ENCODE measurements at regions not wholly inside any gene's neighbourhood (a gene's known extent, or its start where the extent isn't known, plus 50 kb on each side); places are given as distances from the start of the nearest gene placed in this dataset.
"Not testable (repeated sequence)": the region's sequence is repeated elsewhere in the genome, so short reads cannot be mapped to it uniquely, and the experiment has no call there.

DNA sequence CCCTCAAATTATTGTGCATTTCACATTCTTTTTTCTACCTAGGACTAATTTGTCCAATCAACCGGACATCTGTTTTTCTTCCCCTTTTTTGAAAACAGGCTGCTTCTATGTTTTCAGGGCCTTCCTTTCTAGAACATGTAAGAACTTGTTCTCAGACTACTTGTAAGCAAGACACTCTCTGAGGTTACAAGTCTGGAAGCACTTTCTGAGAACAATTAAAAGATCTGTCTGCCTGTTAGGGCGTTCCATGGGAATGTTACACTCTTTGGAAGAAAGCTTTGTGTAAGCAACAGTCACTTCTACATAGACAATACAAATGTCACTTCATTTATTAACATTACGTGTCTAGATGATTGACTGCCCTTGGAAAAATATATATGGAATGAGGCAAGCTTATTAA lies 50.9 kb upstream of the HSPB3 start:
- Mint-ChIP-seq H3K4me1 (no peaks in the 10 kb centered on the region), H3K4me3 (no peak overlapping the region), H3K27me3 (ENCODE audit: low read depth) (peaks cover 3% of the 10 kb centered on the region), H3K9me3 (no peaks in the 10 kb centered on the region), H3K27ac (peak overlapping the region in 2 of 3 experiments; percentile 10 to 17), H3K36me3 (ENCODE audit: low read depth) (no peaks in the 10 kb centered on the region)
- no peak for TF ChIP-seq CTCF (IDR thresholded peaks at IDR 0.05; ENCODE audit: unreplicated experiment in 3 of 3)

GRCh38 chr5:54403885-54404416 lies 51.5 kb upstream of the HSPB3 start:
- no peak for TF ChIP-seq CTCF (IDR thresholded peaks at IDR 0.05; ENCODE audit: unreplicated experiment in 3 of 3)
- Mint-ChIP-seq H3K4me3 (no peak overlapping the region), H3K9me3 (no peaks in the 10 kb centered on the region), H3K27ac (peak overlapping the region in 1 of 3 experiments; percentile 17), H3K4me1 (no peaks in the 10 kb centered on the region), H3K36me3 (ENCODE audit: low read depth) (no peaks in the 10 kb centered on the region), H3K27me3 (ENCODE audit: low read depth) (peaks cover 3% of the 10 kb centered on the region)

- Mint-ChIP-seq H3K4me3 (no peak overlapping the region), H3K4me1 (no peaks in the 10 kb centered on the region), H3K9me3 (no peaks in the 10 kb centered on the region), H3K36me3 (ENCODE audit: low read depth) (no peaks in the 10 kb centered on the region), H3K27ac (no peak overlapping the region), H3K27me3 (ENCODE audit: low read depth) (peaks cover 3% of the 10 kb centered on the region)
- no peak for TF ChIP-seq CTCF (IDR thresholded peaks at IDR 0.05; ENCODE audit: unreplicated experiment in 3 of 3)
These were observed 52.4 kb upstream of the HSPB3 start for GRCh38 chr5:54403121-54403520.

DNA sequence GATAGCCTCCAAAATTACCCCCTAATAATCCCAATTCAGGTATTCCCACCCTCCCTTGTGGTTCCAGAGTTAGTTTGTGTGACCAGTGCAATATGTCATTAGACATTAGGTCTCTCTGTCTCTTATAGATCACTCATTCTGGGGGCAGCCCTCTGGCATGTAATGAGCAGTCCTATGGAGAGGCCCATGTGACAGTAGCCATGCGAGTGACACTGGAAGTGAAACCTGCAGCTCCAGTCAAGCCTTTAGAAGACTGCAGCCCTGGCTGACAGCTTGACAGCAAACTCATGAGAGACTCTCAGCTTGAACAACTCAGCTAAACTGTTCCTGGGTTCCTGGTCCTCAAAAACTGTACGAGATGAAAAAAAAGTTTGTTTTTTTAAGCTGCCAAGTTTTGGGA lies 54.0 kb upstream of the HSPB3 start:
- H3K27me3 Mint-ChIP-seq (ENCODE audit: low read depth) = peaks cover 3% of the 10 kb centered on the region
- TF ChIP-seq CTCF (IDR thresholded peaks at IDR 0.05; ENCODE audit: unreplicated experiment in 3 of 3) = no peak
- no peak overlapping the region for H3K4me3 Mint-ChIP-seq
- no peaks in the 10 kb centered on the region for H3K9me3 Mint-ChIP-seq
- no peak overlapping the region for H3K27ac Mint-ChIP-seq
- no peaks in the 10 kb centered on the region for H3K4me1 Mint-ChIP-seq
- no peaks in the 10 kb centered on the region for H3K36me3 Mint-ChIP-seq (ENCODE audit: low read depth)

- no peaks in the 10 kb centered on the region for H3K27me3 Mint-ChIP-seq (ENCODE audit: low read depth)
- no peaks in the 10 kb centered on the region for H3K4me1 Mint-ChIP-seq
- H3K4me3 Mint-ChIP-seq = no peak overlapping the region
- no peaks in the 10 kb centered on the region for H3K9me3 Mint-ChIP-seq
- H3K36me3 Mint-ChIP-seq (ENCODE audit: low read depth) = no peaks in the 10 kb centered on the region
- no peak for TF ChIP-seq CTCF (IDR thresholded peaks at IDR 0.05; ENCODE audit: unreplicated experiment in 3 of 3)
- peak overlapping the region in 1 of 3 experiments; percentile 49 for H3K27ac Mint-ChIP-seq
These were observed 57.3 kb upstream of the HSPB3 start for GRCh38 chr5:54398191-54398590.

GRCh38 chr5:54397420-54397819 lies 58.1 kb upstream of the HSPB3 start:
- H3K4me3 Mint-ChIP-seq = no peak overlapping the region
- no peaks in the 10 kb centered on the region for H3K27me3 Mint-ChIP-seq (ENCODE audit: low read depth)
- no peaks in the 10 kb centered on the region for H3K9me3 Mint-ChIP-seq
- no peaks in the 10 kb centered on the region for H3K4me1 Mint-ChIP-seq
- H3K36me3 Mint-ChIP-seq (ENCODE audit: low read depth) = no peaks in the 10 kb centered on the region
- peak overlapping the region in 1 of 3 experiments; percentile 49 for H3K27ac Mint-ChIP-seq
- TF ChIP-seq CTCF (IDR thresholded peaks at IDR 0.05; ENCODE audit: unreplicated experiment in 3 of 3) = no peak

DNA sequence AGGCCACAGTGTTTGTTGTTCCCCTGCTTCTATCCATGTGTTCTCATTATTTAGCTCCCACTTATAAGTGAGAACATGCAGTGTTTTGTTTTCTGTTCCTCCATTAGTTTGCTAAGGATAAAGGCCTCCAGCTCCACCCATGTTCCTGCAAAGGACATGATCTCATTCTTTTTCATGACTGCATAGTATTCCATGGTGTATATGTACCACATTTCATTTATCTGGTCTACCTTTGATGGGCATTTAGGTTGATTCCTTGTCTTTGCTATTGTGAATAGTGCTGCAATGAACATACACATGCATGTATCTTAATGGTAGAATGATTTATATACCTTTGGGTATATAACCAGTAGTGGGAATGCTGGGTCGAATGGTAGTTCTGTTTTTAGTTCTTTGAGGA lies 62.5 kb upstream of the HSPB3 start:
- not testable (repeated sequence) for H3K36me3 Mint-ChIP-seq (ENCODE audit: low read depth); H3K9me3 Mint-ChIP-seq; H3K27ac Mint-ChIP-seq; H3K4me3 Mint-ChIP-seq; H3K27me3 Mint-ChIP-seq (ENCODE audit: low read depth)
- peaks cover 28% of the 10 kb centered on the region for H3K4me1 Mint-ChIP-seq
